ENCODE measurements at regions not wholly inside any gene's neighbourhood (a gene's known extent, or its start where the extent isn't known, plus 50 kb on each side); places are given as distances from the start of the nearest gene placed in this dataset.

GRCh38 chr3:10637342-10637741, 132.0 kb upstream of the ATP2B2 start:
- Mint-ChIP-seq H3K27me3 (ENCODE audit: insufficient read depth, unreplicated experiment) (peaks cover 25% of the 10 kb centered on the region), H3K27ac (ENCODE audit: low read depth, unreplicated experiment) (no peak overlapping the region), H3K4me1 (ENCODE audit: insufficient read depth, unreplicated experiment) (no peaks in the 10 kb centered on the region), H3K4me3 (ENCODE audit: unreplicated experiment) (no peak overlapping the region), H3K36me3 (ENCODE audit: insufficient read depth, unreplicated experiment) (no peaks in the 10 kb centered on the region), H3K9me3 (ENCODE audit: unreplicated experiment) (peaks cover 25% of the 10 kb centered on the region)
- DNase-seq (ENCODE audit: unreplicated experiment): no peak
- no TSS peak for BruUV-seq (replicated peaks)
- ChIA-PET CTCF (no interaction called here), POLR2A (no interaction called here)
- TF ChIP-seq CTCF (IDR thresholded peaks at IDR 0.05; ENCODE audit: unreplicated experiment): no peak
- intact Hi-C loops (cut with micrococcal nuclease): no loop called here

GRCh38 chr3:10638466-10638865, 133.1 kb upstream of the ATP2B2 start:
- intact Hi-C loops (cut with micrococcal nuclease): no loop called here
- no peaks in the 10 kb centered on the region for H3K36me3 Mint-ChIP-seq (ENCODE audit: insufficient read depth, unreplicated experiment)
- ChIA-PET CTCF (interaction anchor here (0.6 to 1.2 kb wide), 3 partner anchors 18 to 299 kb away, joined by 3 to 8 read pairs (median 3); no protein-coding TSS in a partner anchor), POLR2A (no interaction called here)
- no TSS peak for BruUV-seq (replicated peaks)
- H3K27me3 Mint-ChIP-seq (ENCODE audit: insufficient read depth, unreplicated experiment): peaks cover 25% of the 10 kb centered on the region
- no peaks in the 10 kb centered on the region for H3K4me1 Mint-ChIP-seq (ENCODE audit: insufficient read depth, unreplicated experiment)
- no peak for DNase-seq (ENCODE audit: unreplicated experiment)
- H3K27ac Mint-ChIP-seq (ENCODE audit: low read depth, unreplicated experiment): no peak overlapping the region
- H3K4me3 Mint-ChIP-seq (ENCODE audit: unreplicated experiment): no peak overlapping the region
- peaks cover 25% of the 10 kb centered on the region for H3K9me3 Mint-ChIP-seq (ENCODE audit: unreplicated experiment)
- no peak for TF ChIP-seq CTCF (IDR thresholded peaks at IDR 0.05; ENCODE audit: unreplicated experiment)

GRCh38 chr3:10641760-10642159, 136.4 kb upstream of the ATP2B2 start:
- ChIA-PET POLR2A (no interaction called here), CTCF (no interaction called here)
- Mint-ChIP-seq H3K27ac (ENCODE audit: low read depth, unreplicated experiment) (no peak overlapping the region), H3K4me3 (ENCODE audit: unreplicated experiment) (no peak overlapping the region), H3K9me3 (ENCODE audit: unreplicated experiment) (peaks cover 25% of the 10 kb centered on the region), H3K27me3 (ENCODE audit: insufficient read depth, unreplicated experiment) (peaks cover 25% of the 10 kb centered on the region), H3K36me3 (ENCODE audit: insufficient read depth, unreplicated experiment) (no peaks in the 10 kb centered on the region), H3K4me1 (ENCODE audit: insufficient read depth, unreplicated experiment) (no peaks in the 10 kb centered on the region)
- intact Hi-C loops (cut with micrococcal nuclease): no loop called here
- no TSS peak for BruUV-seq (replicated peaks)
- no peak for TF ChIP-seq CTCF (IDR thresholded peaks at IDR 0.05; ENCODE audit: unreplicated experiment)
- no peak for DNase-seq (ENCODE audit: unreplicated experiment)

- CTCF ChIA-PET: no interaction called here
- BruUV-seq (replicated peaks): no TSS peak
- DNase-seq (ENCODE audit: unreplicated experiment): no peak
- Mint-ChIP-seq H3K27ac (ENCODE audit: low read depth, unreplicated experiment) (no peak overlapping the region), H3K4me1 (ENCODE audit: insufficient read depth, unreplicated experiment) (no peaks in the 10 kb centered on the region), H3K36me3 (ENCODE audit: insufficient read depth, unreplicated experiment) (no peaks in the 10 kb centered on the region), H3K27me3 (ENCODE audit: insufficient read depth, unreplicated experiment) (peaks cover 1% of the 10 kb centered on the region), H3K9me3 (ENCODE audit: unreplicated experiment) (peaks cover 3% of the 10 kb centered on the region), H3K4me3 (ENCODE audit: unreplicated experiment) (no peak overlapping the region)
- POLR2A ChIA-PET: no interaction called here
- no peak for TF ChIP-seq CTCF (IDR thresholded peaks at IDR 0.05; ENCODE audit: unreplicated experiment)
- intact Hi-C loops (cut with micrococcal nuclease): no loop called here
These were observed 138.8 kb upstream of the ATP2B2 start for GRCh38 chr3:10644189-10644588.

Measured in MCF 10A (cell line).